ENCODE measurements at regions not wholly inside any gene's neighbourhood (a gene's known extent, or its start where the extent isn't known, plus 50 kb on each side); places are given as distances from the start of the nearest gene placed in this dataset.

DNA sequence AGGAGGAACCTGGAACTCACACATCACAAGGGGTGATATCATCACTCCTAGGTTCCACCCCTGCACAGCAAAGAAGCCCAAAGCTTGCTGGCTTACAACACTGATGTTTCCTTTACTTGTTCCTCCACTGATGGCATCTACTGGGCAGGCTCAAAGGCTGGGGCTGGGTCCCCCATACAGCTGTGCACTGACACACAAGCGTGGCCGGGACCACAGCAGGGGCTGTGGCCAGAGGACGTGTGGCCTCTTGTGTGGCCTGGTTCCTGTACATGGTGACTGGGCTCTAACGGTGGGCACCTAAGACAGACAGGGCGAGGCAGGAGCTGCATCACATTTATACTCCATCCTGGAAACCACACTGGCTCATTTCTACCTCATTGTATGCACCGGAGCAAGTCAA lies 264.4 kb upstream of the FOXF1 start:
- TF ChIP-seq, protein P1, sequence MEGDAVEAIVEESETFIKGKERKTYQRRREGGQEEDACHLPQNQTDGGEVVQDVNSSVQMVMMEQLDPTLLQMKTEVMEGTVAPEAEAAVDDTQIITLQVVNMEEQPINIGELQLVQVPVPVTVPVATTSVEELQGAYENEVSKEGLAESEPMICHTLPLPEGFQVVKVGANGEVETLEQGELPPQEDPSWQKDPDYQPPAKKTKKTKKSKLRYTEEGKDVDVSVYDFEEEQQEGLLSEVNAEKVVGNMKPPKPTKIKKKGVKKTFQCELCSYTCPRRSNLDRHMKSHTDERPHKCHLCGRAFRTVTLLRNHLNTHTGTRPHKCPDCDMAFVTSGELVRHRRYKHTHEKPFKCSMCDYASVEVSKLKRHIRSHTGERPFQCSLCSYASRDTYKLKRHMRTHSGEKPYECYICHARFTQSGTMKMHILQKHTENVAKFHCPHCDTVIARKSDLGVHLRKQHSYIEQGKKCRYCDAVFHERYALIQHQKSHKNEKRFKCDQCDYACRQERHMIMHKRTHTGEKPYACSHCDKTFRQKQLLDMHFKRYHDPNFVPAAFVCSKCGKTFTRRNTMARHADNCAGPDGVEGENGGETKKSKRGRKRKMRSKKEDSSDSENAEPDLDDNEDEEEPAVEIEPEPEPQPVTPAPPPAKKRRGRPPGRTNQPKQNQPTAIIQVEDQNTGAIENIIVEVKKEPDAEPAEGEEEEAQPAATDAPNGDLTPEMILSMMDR (IDR thresholded peaks at IDR 0.05; ENCODE audit: low read length) = no peak
- TF ChIP-seq EZH2 (optimal IDR thresholded peaks at IDR 0.05; ENCODE audit: low read depth, low read length) = no peak
- TF ChIP-seq EZH2phosphoT487 (IDR thresholded peaks at IDR 0.05; ENCODE audit: low read length) = no peak
